ENCODE measurements at regions not wholly inside any gene's neighbourhood (a gene's known extent, or its start where the extent isn't known, plus 50 kb on each side); places are given as distances from the start of the nearest gene placed in this dataset.

- no peak for DNase-seq (ENCODE audit: low read depth in 2 of 2)
Measured at GRCh38 chr17:15894913-15895658, 49.8 kb upstream of the ADORA2B start.

Data from dermis microvascular lymphatic vessel endothelial cell (primary cell).